ENCODE measurements at regions not wholly inside any gene's neighbourhood (a gene's known extent, or its start where the extent isn't known, plus 50 kb on each side); places are given as distances from the start of the nearest gene placed in this dataset.

- no peak for TF ChIP-seq CTCF (IDR thresholded peaks at IDR 0.05)
- no peak for TF ChIP-seq POLR2A (IDR thresholded peaks at IDR 0.05)
Measured at GRCh38 chr13:89897681-89898080, 1449.8 kb upstream of the MIR17HG start.
